HepG2 (cell line): ENCODE measurements at regions not wholly inside any gene's neighbourhood (a gene's known extent, or its start where the extent isn't known, plus 50 kb on each side); places are given as distances from the start of the nearest gene placed in this dataset.

Source experiments
- ATAC-seq: fragments of 200-7000 bp; cut with Tn5 transposase; 3 replicates; pipeline ENCODE4 v1.9.1; 2020; ENCODE audit warnings: mild to moderate bottlenecking, moderate library complexity
- BruUV-seq: library from RNA; stranded (reverse); fragments of 400-500 nt; replicated peaks from 2 replicates; lab custom pipeline; 2021; lab: Mats Ljungman, UMichigan
- CTCF ChIA-PET: fragments of 300-600 bp; formaldehyde crosslinking; extraction: SDS; loops from one replicate; lab custom pipeline; 2021; ENCODE audit warnings: low total read pairs, inconsistent platforms, low intra/inter-chr PET ratio; lab: Yijun Ruan, JAX
- POLR2A ChIA-PET: fragments of 350-600 bp; sonication (Branson Sonifier 250); formaldehyde crosslinking; loops from one replicate; lab custom pipeline; 2020; ENCODE audit warnings: antibody characterized with exemption, inconsistent platforms; lab: Yijun Ruan, JAX
- DNase-seq: peaks from one replicate; pipeline ENCODE4 v3.0.0-alpha.2; 2015; ENCODE audit warnings: low spot score
- FAIRE-seq: peaks from 3 replicates; lab custom pipeline; 2011; peaks lifted over from hg19 to GRCh38; lab: Jason Lieb, UNC
- H2AFZ ChIP-seq: one replicate; pipeline ENCODE4 v1.6.1; 2011; ENCODE audit warnings: low read length, inconsistent platforms
- H3K27ac ChIP-seq: fragments of 300-600 bp; 3 replicates; pipeline ENCODE4 v1.8.0; 2011; ENCODE audit warnings: mixed run types, mild to moderate bottlenecking, mixed read lengths, low read length, inconsistent platforms; ENCODE audit not compliant: insufficient read depth; ENCODE audit errors: extremely low read length
- H3K27me3 ChIP-seq, 2 experiments: fragments of 200-600 bp in 1 of 2; 2 replicates in 1 of 2; 3 replicates in 1 of 2; pipeline versions ENCODE4 v1.6.0 to v1.8.0; 2011; ENCODE audit warnings: low read length in 2 of 2, mild to moderate bottlenecking in 2 of 2, moderate library complexity in 2 of 2, inconsistent platforms in 1 of 2; ENCODE audit not compliant: insufficient read depth in 2 of 2, control insufficient read depth in 1 of 2
- H3K36me3 ChIP-seq, 2 experiments: fragments of 200-600 bp in 1 of 2; replicated peaks in 1 of 2; 2 replicates in 1 of 2; 3 replicates in 1 of 2; pipeline versions ENCODE4 v1.5.1 to v1.8.0; 2011; ENCODE audit warnings: low read length in 2 of 2, inconsistent platforms in 1 of 2; ENCODE audit not compliant: insufficient read depth in 2 of 2, control insufficient read depth in 1 of 2
- H3K4me1 ChIP-seq: 2 replicates; pipeline ENCODE4 v1.5.1; 2012; ENCODE audit warnings: low read length, inconsistent platforms; ENCODE audit not compliant: insufficient read depth
- H3K4me2 ChIP-seq: 2 replicates; pipeline ENCODE4 v1.6.0; 2011; ENCODE audit warnings: low read depth, low read length, inconsistent platforms
- H3K4me3 ChIP-seq, 3 experiments: fragments of 200-600 bp in 1 of 3; sonication (generic), shearing (Covaris generic) in 1 of 3; replicated peaks in 1 of 3; 2 replicates each; pipeline ENCODE4 v1.5.1; 2011 to 2016; ENCODE audit warnings: low read length in 3 of 3, inconsistent platforms in 2 of 3, low read depth in 2 of 3, mild to moderate bottlenecking in 2 of 3, control low read depth in 1 of 3, mixed read lengths in 1 of 3; ENCODE audit not compliant: insufficient read depth in 1 of 3
- H3K79me2 ChIP-seq: one replicate; pipeline ENCODE4 v1.6.1; 2011; ENCODE audit warnings: low read length, inconsistent platforms; ENCODE audit not compliant: insufficient read depth
- H3K9ac ChIP-seq: 2 replicates; pipeline ENCODE4 v1.6.0; 2011; ENCODE audit warnings: mild to moderate bottlenecking, low read depth, low read length, inconsistent platforms; ENCODE audit not compliant: insufficient read depth
- H3K9me3 ChIP-seq: 2 replicates; pipeline ENCODE4 v1.5.1; 2012; ENCODE audit warnings: mild to moderate bottlenecking, low read length
- H4K20me1 ChIP-seq: 2 replicates; pipeline ENCODE4 v1.6.0; 2011; ENCODE audit warnings: inconsistent platforms, mild to moderate bottlenecking, low read length, moderate library complexity; ENCODE audit not compliant: insufficient read depth
- CERS6 ChIP-seq: sonication (generic); formaldehyde crosslinking; IDR thresholded peaks from 2 replicates; pipeline ENCODE4 v1.5.0; 2020; ENCODE audit warnings: missing genetic modification reagents
- CHCHD3 ChIP-seq: sonication (generic); formaldehyde crosslinking; IDR thresholded peaks from 2 replicates; pipeline ENCODE4 v1.8.0; 2022; ENCODE audit warnings: mild to moderate bottlenecking, missing genetic modification reagents, moderate library complexity
- FIP1L1 ChIP-seq: fragments of 200-400 bp; formaldehyde crosslinking; IDR thresholded peaks from 2 replicates; pipeline ENCODE4 v1.6.1; 2018; ENCODE audit warnings: low read depth, mild to moderate bottlenecking, low read length, moderate library complexity, borderline replicate concordance; ENCODE audit not compliant: insufficient read depth
- GTF3A ChIP-seq: sonication (generic); formaldehyde crosslinking; conservative IDR thresholded peaks from 2 replicates; pipeline ENCODE4 v1.4.0; 2020; ENCODE audit warnings: mild to moderate bottlenecking, missing genetic modification reagents
- KMT2A ChIP-seq: sonication (generic); formaldehyde crosslinking; IDR thresholded peaks from 2 replicates; pipeline ENCODE4 v1.4.0; 2020; ENCODE audit warnings: missing genetic modification reagents
- MED1 ChIP-seq: sonication (generic); formaldehyde crosslinking; IDR thresholded peaks from 2 replicates; pipeline ENCODE4 v1.4.0; 2020; ENCODE audit warnings: missing genetic modification reagents
- MED13 ChIP-seq: sonication (generic); formaldehyde crosslinking; IDR thresholded peaks from 2 replicates; pipeline ENCODE4 v1.5.0; 2020; ENCODE audit warnings: missing genetic modification reagents
- MXD4 ChIP-seq: IDR thresholded peaks from 2 replicates; pipeline ENCODE4 v1.6.1; 2016; ENCODE audit warnings: mild to moderate bottlenecking, missing biosample characterization, missing genetic modification reagents
- RFX5 ChIP-seq: IDR thresholded peaks from 2 replicates; pipeline ENCODE4 v1.6.1; 2011; ENCODE audit warnings: low read depth, low read length, improper control_type of control experiment
- SNAPC2 ChIP-seq: sonication (generic); formaldehyde crosslinking; IDR thresholded peaks from 2 replicates; pipeline ENCODE4 v1.8.1; 2022; ENCODE audit warnings: mild to moderate bottlenecking, missing genetic modification reagents
- TP53 ChIP-seq: sonication (generic); formaldehyde crosslinking; conservative IDR thresholded peaks from 2 replicates; pipeline ENCODE4 v1.4.0; 2020; ENCODE audit warnings: missing genetic modification reagents
- ZFP36 ChIP-seq: fragments of 150-350 bp; IDR thresholded peaks from 2 replicates; pipeline ENCODE4 v1.6.1; 2018; ENCODE audit warnings: borderline replicate concordance, low read length, low read depth; ENCODE audit not compliant: partially characterized antibody
- ZFP41 ChIP-seq: sonication (generic); formaldehyde crosslinking; IDR thresholded peaks from 2 replicates; pipeline ENCODE4 v1.4.0; 2020; ENCODE audit warnings: mild to moderate bottlenecking, missing genetic modification reagents, borderline replicate concordance
- ZNF451 ChIP-seq: sonication (generic); formaldehyde crosslinking; IDR thresholded peaks from 2 replicates; pipeline ENCODE4 v1.5.0; 2020; ENCODE audit warnings: mild to moderate bottlenecking, missing genetic modification reagents
- ZNF550 ChIP-seq: sonication (generic); formaldehyde crosslinking; IDR thresholded peaks from 2 replicates; pipeline ENCODE4 v1.4.0; 2020; ENCODE audit warnings: mild to moderate bottlenecking, missing genetic modification reagents, borderline replicate concordance
- ZNF652 ChIP-seq: IDR thresholded peaks from 2 replicates; pipeline ENCODE4 v1.6.1; 2016; ENCODE audit warnings: low read depth, borderline replicate concordance
- ZNF75D ChIP-seq: sonication (generic); formaldehyde crosslinking; IDR thresholded peaks from 2 replicates; pipeline ENCODE4 v1.8.1; 2023; ENCODE audit warnings: missing genetic modification reagents, mild to moderate bottlenecking, borderline replicate concordance
- ZNF773 ChIP-seq: sonication (generic); formaldehyde crosslinking; IDR thresholded peaks from 2 replicates; pipeline ENCODE4 v1.4.0; 2020; ENCODE audit warnings: missing genetic modification reagents, borderline replicate concordance
- ZNF792 ChIP-seq: IDR thresholded peaks from 2 replicates; pipeline ENCODE4 v1.6.1; 2016
- WGBS: methylation state at CpG from one replicate; pipeline ENCODE4 v1.1.6; 2017; ENCODE audit warnings: low lambda C conversion rate; 5-methylcytosine and 5-hydroxymethylcytosine counted together
- in situ Hi-C: cut with HindIII; loops from 2 replicates; pipeline ENCODE4 v1.10.0; 2017; ENCODE audit warnings: low pct_unique_long_range_greater_than_20kb; ENCODE audit not compliant: extremely low pct_ligation_motif_present
- intact Hi-C: fragments of 100-400 bp; cut with micrococcal nuclease; formaldehyde crosslinking; loops from one replicate; pipeline ENCODE4 v1.10.0; 2022; ENCODE audit not compliant: unreplicated experiment

GRCh38 chr5:34544403-34544802 is 111.7 kb upstream of the RAI14 start:
- Histone ChIP-seq H3K36me3 (no peaks in the 10 kb centered on the region), H3K27me3 (no peaks in the 10 kb centered on the region), H3K4me1 (peaks cover 23% of the 10 kb centered on the region; the same call in 1 of the 2 replicates), H3K79me2 (no peaks in the 10 kb centered on the region), H3K9me3 (peaks cover 22% of the 10 kb centered on the region), H3K9ac (no peak overlapping the region), H3K27ac (no peak overlapping the region), H3K4me2 (no peak overlapping the region), H4K20me1 (no peaks in the 10 kb centered on the region), H3K4me3 (no peak overlapping the region), H2AFZ (no peak overlapping the region)
- ATAC-seq, result no peak
- DNase-seq, result no peak
- WGBS, result 0% methylated on average over 1 of the region's 1 CpG
- in situ Hi-C loops (no loop called here), intact Hi-C loops (no loop called here)
- FAIRE-seq, result no peak
- ChIA-PET CTCF (no interaction called here), POLR2A (no interaction called here)
- TF ChIP-seq ZNF652 (CRISPR knock-in tag) (no peak), ZFP36 (peak; percentile 83), ZNF451 (no peak)
- BruUV-seq, result no TSS peak

- Histone ChIP-seq H3K9me3 (peaks cover 22% of the 10 kb centered on the region), H3K4me2 (no peak overlapping the region), H3K79me2 (no peaks in the 10 kb centered on the region), H3K27me3 (no peaks in the 10 kb centered on the region), H3K4me3 (no peak overlapping the region), H3K27ac (no peak overlapping the region), H2AFZ (no peak overlapping the region), H3K36me3 (no peaks in the 10 kb centered on the region), H4K20me1 (no peaks in the 10 kb centered on the region), H3K9ac (no peak overlapping the region), H3K4me1 (peaks cover 23% of the 10 kb centered on the region; the same call in 1 of the 2 replicates)
- DNase-seq, result no peak
- ChIA-PET POLR2A (no interaction called here), CTCF (no interaction called here)
- no peak for ATAC-seq
- intact Hi-C loops (no loop called here), in situ Hi-C loops (no loop called here)
- 32% methylated on average over 3 of the region's 3 CpGs for WGBS
- BruUV-seq, result no TSS peak
- FAIRE-seq, result no peak
- no peak for TF ChIP-seq ZNF75D
- no peak for TF ChIP-seq GTF3A
- TF ChIP-seq CHCHD3 (CRISPR knock-in tag), result no peak
- TF ChIP-seq ZNF773 (CRISPR knock-in tag), result no peak
- no peak for TF ChIP-seq MXD4 (CRISPR knock-in tag)
- no peak for TF ChIP-seq SNAPC2 (CRISPR knock-in tag)
- no peak for TF ChIP-seq FIP1L1
- no peak for TF ChIP-seq RFX5
- no peak for TF ChIP-seq ZNF550 (CRISPR knock-in tag)
- TF ChIP-seq CERS6, result no peak
- no peak for TF ChIP-seq KMT2A (CRISPR knock-in tag)
- TF ChIP-seq TP53 (CRISPR knock-in tag), result no peak
- TF ChIP-seq MED1 (CRISPR knock-in tag), result no peak
- TF ChIP-seq MED13 (CRISPR knock-in tag), result no peak
- TF ChIP-seq ZFP41 (CRISPR knock-in tag), result no peak
- TF ChIP-seq ZNF792 (CRISPR knock-in tag), result no peak
- no peak for TF ChIP-seq ZFP36
Observed at GRCh38 chr5:34545164-34545563, 111.0 kb upstream of the RAI14 start.
